ENCODE measurements at regions not wholly inside any gene's neighbourhood (a gene's known extent, or its start where the extent isn't known, plus 50 kb on each side); places are given as distances from the start of the nearest gene placed in this dataset.
A peak's percentile ranks its signal among the peaks of the same experiment; 100 is the strongest.
"Not testable (repeated sequence)": the region's sequence is repeated elsewhere in the genome, so short reads cannot be mapped to it uniquely, and the experiment has no call there.

DNA sequence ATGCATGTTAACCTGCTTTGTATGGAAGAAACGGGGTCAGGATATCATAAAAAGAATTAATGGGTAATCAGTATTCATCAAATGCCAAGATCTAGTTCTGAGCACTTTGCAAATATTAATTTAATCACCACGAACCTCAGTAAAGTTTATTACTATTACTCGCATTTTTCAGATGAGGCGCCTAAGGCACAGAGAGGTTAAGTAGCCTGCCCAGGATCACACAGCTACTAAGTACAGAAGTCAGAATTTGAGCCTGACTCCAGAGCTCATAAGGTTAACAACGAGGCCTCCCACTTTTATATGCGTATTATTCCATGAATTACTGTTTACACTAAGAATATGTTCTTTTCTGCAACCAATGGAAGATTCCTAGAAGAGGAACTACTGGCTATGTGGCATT is 109.6 kb upstream of the KLF13 start:
- Histone ChIP-seq H3K9me3 (replicated peaks) (no peaks in the 10 kb centered on the region), H3K4me3 (no peak overlapping the region), H3K27ac (no peak overlapping the region), H3K36me3 (no peaks in the 10 kb centered on the region), H3K4me1 (replicated peaks) (peaks cover 18% of the 10 kb centered on the region), H3K27me3 (replicated peaks) (no peaks in the 10 kb centered on the region)
- no peak for DNase-seq (ENCODE audit: low read depth in 1 of 2, low spot score in 2 of 2)

DNA sequence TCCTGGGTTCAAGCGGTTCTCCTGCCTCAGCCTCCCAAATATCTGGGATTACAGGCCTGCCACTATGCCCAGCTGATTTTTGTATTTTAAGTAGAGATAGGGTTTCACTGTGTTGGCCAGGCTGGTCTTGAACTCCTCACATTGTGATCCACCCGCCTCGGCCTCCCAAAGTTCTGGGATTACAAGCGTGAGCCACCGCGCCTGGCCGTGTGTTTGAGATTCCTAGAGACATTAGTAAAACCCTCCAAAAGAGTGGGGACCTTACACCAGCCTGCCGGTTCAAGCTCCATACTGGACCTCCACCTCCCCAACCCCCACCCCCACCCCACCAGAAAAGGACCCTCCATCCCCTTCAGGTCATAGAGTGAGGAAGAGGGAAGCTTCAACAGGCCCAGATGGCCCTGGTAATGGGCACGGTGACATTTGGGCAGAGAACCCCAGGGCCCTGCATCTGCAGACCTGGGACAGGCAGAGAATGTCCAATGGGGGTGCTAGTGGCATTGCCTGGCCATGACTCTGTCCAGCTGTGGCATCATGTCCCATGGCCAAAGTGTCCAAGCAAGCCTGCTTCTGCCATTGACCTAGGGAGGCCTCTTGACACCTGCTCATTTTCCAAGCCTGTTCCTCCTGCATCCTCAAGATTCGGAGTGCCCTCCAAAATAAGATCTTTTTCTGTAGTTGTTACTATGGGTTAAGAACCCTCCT is 108.9 kb upstream of the KLF13 start:
- no peak overlapping the region for H3K4me3 ChIP-seq
- H3K27ac ChIP-seq: no peak overlapping the region
- H3K9me3 ChIP-seq (replicated peaks): no peaks in the 10 kb centered on the region
- no peak for DNase-seq (ENCODE audit: low read depth in 1 of 2, low spot score in 2 of 2)
- no peaks in the 10 kb centered on the region for H3K36me3 ChIP-seq
- peaks cover 19% of the 10 kb centered on the region for H3K4me1 ChIP-seq (replicated peaks)
- H3K27me3 ChIP-seq (replicated peaks): no peaks in the 10 kb centered on the region

DNA sequence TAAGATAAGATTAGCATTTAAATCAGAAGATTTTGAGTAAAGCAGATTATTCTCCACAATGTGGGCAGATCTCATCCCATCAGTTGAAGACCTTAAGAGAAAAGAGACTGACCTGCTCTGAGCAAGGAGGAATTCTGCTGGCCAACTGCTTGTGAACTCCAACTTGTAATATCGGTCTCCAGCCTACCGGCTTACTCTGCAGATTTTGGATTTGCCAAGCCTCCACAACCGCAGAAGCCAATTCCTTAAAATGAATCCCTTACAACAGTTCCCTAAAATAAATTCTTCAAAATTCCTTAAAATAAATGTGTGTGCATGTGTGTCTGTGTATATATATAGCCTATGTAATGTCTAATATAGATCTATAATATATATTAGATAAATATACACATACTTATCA is 107.4 kb upstream of the KLF13 start:
- no peak for DNase-seq (ENCODE audit: low read depth in 1 of 2, low spot score in 2 of 2)
- Histone ChIP-seq H3K9me3 (replicated peaks) (no peaks in the 10 kb centered on the region), H3K4me3 (no peak overlapping the region), H3K27me3 (replicated peaks) (no peaks in the 10 kb centered on the region), H3K4me1 (replicated peaks) (peaks cover 34% of the 10 kb centered on the region), H3K36me3 (no peaks in the 10 kb centered on the region), H3K27ac (no peak overlapping the region)

DNA sequence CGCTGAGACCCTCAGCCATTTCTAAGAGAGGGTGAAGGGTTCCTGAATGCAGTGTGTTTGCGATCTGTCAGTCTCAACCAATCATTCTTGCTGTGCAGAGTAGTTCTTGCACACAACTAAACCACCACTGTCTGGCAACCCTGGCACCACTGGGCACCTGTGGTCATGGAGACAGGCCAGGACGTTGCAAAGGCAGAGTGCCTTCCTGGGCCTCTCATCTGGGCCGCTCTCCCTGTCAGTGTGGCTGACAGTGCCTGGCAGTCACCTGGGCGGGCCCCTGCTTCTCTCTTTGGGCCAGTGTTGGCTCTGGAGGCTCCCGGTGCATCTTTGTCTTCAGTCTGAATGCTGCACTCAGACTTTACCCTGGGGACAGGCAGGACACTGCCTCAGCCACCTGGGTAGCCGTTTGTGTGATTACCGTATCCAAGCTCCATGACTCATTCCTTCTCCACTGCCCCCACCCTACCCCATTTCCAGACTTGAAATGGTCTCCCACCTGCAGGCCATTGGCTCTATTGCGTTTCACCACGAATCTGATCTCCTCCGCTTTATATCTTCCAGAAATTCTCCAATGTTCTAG is 104.6 kb upstream of the KLF13 start:
- Histone ChIP-seq H3K4me3 (no peak overlapping the region), H3K4me1 (replicated peaks) (peaks cover 24% of the 10 kb centered on the region), H3K27me3 (replicated peaks) (no peaks in the 10 kb centered on the region), H3K9me3 (replicated peaks) (0 out of 2 replicates have a peak, but pooled peaks cover 4% of the 10 kb centered on the region), H3K36me3 (no peaks in the 10 kb centered on the region), H3K27ac (no peak overlapping the region)
- no peak for DNase-seq (ENCODE audit: low read depth in 1 of 2, low spot score in 2 of 2)

DNA sequence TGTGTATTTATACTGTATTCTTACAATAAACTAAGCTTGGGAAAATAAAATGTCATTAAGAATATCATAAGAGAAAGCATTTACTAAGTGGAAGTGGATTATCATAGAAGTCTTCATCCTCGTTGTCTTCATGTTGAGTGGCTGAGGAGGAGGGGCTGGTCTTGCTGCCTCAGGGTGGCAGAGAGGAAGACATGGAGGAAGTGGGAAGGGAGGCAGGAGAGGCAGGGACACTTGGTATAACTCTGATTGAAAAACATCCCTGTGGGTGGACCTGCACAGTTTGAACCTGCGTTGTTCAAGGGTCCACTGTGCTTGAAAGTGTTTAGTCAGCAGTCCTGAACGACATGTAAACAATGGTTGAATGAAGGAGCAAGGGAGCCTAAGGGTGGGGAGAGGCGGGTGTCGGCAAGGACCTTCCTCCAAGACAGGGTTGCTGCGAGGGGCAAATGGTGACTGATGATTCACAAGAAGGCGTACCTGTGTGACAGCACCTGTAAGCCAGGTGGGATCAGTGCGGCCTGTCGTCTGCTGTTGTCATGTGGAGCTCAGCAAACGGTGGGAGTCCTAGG is 103.8 kb upstream of the KLF13 start:
- peaks cover 24% of the 10 kb centered on the region for H3K4me1 ChIP-seq (replicated peaks)
- no peak overlapping the region for H3K4me3 ChIP-seq

DNA sequence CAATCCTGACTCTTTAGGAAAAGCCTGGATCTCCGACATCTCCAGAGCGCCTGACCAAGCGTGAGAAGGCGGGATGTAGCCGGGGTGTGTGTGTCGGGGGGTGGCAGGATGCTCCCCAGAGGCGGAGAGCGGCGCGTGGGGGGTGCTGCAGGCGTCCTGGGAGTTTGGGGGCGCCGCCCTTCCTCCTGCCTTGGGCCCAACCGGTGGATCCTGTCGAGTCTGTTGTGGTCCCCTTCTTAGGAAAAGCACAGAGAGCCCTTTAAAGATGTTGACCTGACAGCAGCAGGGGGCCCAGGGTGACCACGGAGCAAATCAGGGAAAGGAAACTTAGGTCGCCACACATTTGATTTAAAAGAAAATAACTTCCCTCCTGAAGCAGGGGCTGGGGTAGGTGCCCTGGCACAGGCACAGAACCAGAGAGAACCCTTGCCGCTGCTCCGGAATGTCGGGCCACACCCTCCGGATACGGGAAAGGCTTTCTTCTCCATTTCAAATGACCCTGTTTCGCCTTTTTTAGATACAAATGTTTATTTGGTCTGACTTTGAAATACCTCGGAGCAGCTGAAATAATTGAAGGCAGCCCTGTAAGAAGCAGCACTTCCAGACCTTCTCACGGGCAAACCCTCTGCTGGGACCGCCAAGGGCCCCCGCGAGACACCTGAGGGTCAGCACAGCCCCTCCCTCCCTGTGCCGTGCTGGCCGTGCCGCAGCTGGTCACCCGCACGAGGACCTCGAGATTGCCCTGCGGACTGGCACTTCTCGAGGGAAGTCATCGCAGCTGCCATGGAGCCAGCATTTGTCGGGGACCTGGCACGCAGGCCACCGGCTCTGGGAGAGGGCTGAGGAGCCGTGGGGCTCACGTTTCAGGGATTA is 102.9 kb upstream of the KLF13 start:
- Histone ChIP-seq H3K9me3 (replicated peaks) (0 out of 2 replicates have a peak, but pooled peaks cover 4% of the 10 kb centered on the region), H3K27me3 (replicated peaks) (no peaks in the 10 kb centered on the region), H3K4me1 (replicated peaks) (peaks cover 24% of the 10 kb centered on the region), H3K36me3 (no peaks in the 10 kb centered on the region), H3K4me3 (peak overlapping the region; percentile 15), H3K27ac (no peak overlapping the region)
- peak in 1 of 2 experiments; percentile 51 for DNase-seq (ENCODE audit: low read depth in 1 of 2, low spot score in 2 of 2)

More for the DNA sequence above, 103.8 kb upstream of the KLF13 start:
- DNase-seq (ENCODE audit: low read depth in 1 of 2, low spot score in 2 of 2): no peak
- H3K36me3 ChIP-seq: no peaks in the 10 kb centered on the region
- no peaks in the 10 kb centered on the region for H3K27me3 ChIP-seq (replicated peaks)
- H3K9me3 ChIP-seq (replicated peaks): 0 out of 2 replicates have a peak, but pooled peaks cover 4% of the 10 kb centered on the region
- no peak overlapping the region for H3K27ac ChIP-seq

DNA sequence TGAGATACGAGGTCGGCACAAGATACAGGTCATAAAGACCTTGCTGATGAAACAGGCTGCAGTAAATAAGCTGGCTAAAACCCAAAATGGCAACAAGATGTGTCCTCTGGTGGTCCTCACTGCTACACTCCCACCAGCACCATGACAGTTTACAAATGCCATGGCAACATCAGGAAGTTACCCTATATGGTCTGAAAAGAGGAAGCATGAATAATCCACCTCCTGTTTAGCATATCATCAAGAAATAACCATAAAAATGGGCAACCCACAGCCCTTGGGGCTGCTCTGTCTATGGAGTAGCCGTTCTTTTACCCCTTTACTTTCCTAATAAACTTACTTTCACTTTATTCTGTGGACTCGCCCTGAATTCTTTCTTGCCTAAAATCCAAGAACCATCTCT is 102.0 kb upstream of the KLF13 start:
- not testable (repeated sequence) for H3K36me3 ChIP-seq; H3K4me3 ChIP-seq; H3K9me3 ChIP-seq (replicated peaks); DNase-seq (ENCODE audit: low read depth in 1 of 2, low spot score in 2 of 2); H3K27ac ChIP-seq; H3K27me3 ChIP-seq (replicated peaks)
- peaks cover 24% of the 10 kb centered on the region for H3K4me1 ChIP-seq (replicated peaks)

DNA sequence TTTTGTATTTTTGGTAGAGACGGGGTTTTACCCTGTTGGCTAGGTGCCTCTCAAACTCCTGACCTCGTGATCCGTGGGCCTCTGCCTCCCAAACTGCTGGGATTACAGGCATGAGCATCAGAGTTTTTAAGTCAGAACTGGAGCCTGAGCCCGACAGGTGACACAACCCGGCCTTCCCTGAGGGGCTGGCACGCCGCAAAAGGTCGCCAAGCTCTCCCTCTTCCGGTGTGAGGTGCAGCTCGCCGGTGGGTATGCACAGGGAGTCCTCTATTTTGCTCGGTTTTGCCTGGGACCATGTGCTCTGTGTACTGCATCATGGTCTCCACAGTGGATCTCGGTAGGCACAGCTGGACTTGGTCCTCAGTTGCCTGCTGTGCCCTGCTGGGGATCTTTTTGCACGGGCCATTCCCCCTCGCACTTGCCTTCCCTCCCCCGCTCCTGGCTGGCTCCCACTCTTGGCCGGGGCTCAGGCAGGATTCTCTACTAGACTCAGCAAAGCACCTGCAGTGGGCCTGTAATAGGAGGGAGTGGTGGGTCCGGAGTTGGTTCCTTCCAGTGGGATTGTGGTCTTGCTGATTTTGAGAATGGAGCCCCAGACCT is 101.2 kb upstream of the KLF13 start:
- Histone ChIP-seq H3K4me3 (no peak overlapping the region), H3K9me3 (replicated peaks) (0 out of 2 replicates have a peak, but pooled peaks cover 4% of the 10 kb centered on the region), H3K27ac (no peak overlapping the region)

DNA sequence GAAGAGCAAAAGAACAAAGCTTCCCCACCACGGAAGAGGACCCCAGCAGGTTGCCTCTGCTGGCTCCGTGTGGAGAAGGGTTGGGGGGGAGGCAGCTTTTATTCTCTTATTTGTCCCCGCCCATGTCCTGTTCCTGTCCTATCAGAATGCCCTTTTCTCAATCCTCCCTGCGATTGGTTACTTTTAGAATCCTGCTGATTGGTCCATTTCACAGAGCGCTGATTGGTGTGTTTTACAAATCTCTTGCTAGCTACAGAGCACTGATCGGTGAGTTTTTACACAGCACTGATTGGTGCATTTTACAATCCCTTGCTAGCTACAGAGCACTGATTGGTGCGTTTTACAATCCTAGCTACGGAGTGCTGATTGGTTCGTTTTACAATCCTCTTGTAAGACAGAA is 100.6 kb upstream of the KLF13 start:
- Histone ChIP-seq H3K9me3 (replicated peaks) (0 out of 2 replicates have a peak, but pooled peaks cover 4% of the 10 kb centered on the region), H3K27me3 (replicated peaks) (no peaks in the 10 kb centered on the region), H3K4me1 (replicated peaks) (peaks cover 24% of the 10 kb centered on the region), H3K36me3 (no peaks in the 10 kb centered on the region), H3K27ac (no peak overlapping the region), H3K4me3 (no peak overlapping the region)
- DNase-seq (ENCODE audit: low read depth in 1 of 2, low spot score in 2 of 2): no peak

More for the DNA sequence above, 101.2 kb upstream of the KLF13 start:
- H3K36me3 ChIP-seq: no peaks in the 10 kb centered on the region
- H3K27me3 ChIP-seq (replicated peaks): no peaks in the 10 kb centered on the region
- H3K4me1 ChIP-seq (replicated peaks): peaks cover 24% of the 10 kb centered on the region
- DNase-seq (ENCODE audit: low read depth in 1 of 2, low spot score in 2 of 2): no peak

DNA sequence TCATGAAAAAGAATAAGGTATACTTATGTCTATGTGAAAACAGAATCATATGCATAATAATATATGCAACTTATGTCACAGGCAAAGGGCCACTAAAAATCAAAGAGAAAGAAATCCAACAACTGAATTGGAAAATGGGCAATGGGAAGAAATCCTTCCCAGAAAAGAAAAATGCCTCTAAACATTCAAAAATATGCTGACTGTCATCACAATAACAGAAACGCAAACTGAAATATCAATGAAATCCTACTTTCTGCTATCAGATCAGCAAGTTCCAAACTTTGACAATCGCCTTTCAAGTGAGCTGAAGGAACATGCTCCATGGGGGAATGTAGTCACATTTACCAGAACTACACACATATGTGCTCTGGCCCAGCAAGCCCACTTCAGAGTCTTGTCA is 99.4 kb upstream of the KLF13 start:
- no peaks in the 10 kb centered on the region for H3K36me3 ChIP-seq
- no peak overlapping the region for H3K4me3 ChIP-seq
- H3K27ac ChIP-seq: no peak overlapping the region
- peaks cover 24% of the 10 kb centered on the region for H3K4me1 ChIP-seq (replicated peaks)
- H3K27me3 ChIP-seq (replicated peaks): no peaks in the 10 kb centered on the region
- 0 out of 2 replicates have a peak, but pooled peaks cover 4% of the 10 kb centered on the region for H3K9me3 ChIP-seq (replicated peaks)
- DNase-seq (ENCODE audit: low read depth in 1 of 2, low spot score in 2 of 2): no peak

DNA sequence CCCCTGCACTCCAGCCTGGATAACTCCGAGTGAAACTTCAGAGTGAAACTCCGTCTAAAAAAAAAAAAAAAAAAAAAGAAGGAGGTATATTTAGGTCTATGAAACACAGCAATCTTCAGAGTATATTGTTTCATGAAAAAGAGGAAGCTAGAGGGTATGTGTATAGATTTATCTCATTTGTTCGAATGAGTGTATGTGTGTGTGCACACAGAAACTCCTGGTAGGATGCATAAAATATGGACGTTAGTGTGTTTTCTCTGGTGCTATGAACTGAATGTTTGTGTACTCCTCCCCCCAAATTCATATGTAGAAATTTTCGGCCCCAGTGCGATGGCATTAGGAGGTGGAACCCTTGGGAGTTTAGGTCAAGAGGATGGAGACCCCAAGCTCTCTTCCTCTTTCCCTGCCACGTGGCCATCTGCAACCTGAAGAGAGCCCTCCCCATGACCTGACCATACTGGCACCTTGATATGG is 98.6 kb upstream of the KLF13 start:
- Histone ChIP-seq H3K27ac (no peak overlapping the region), H3K9me3 (replicated peaks) (0 out of 2 replicates have a peak, but pooled peaks cover 4% of the 10 kb centered on the region), H3K4me1 (replicated peaks) (peaks cover 19% of the 10 kb centered on the region), H3K27me3 (replicated peaks) (no peaks in the 10 kb centered on the region), H3K36me3 (no peaks in the 10 kb centered on the region), H3K4me3 (no peak overlapping the region)
- DNase-seq (ENCODE audit: low read depth in 1 of 2, low spot score in 2 of 2): no peak

DNA sequence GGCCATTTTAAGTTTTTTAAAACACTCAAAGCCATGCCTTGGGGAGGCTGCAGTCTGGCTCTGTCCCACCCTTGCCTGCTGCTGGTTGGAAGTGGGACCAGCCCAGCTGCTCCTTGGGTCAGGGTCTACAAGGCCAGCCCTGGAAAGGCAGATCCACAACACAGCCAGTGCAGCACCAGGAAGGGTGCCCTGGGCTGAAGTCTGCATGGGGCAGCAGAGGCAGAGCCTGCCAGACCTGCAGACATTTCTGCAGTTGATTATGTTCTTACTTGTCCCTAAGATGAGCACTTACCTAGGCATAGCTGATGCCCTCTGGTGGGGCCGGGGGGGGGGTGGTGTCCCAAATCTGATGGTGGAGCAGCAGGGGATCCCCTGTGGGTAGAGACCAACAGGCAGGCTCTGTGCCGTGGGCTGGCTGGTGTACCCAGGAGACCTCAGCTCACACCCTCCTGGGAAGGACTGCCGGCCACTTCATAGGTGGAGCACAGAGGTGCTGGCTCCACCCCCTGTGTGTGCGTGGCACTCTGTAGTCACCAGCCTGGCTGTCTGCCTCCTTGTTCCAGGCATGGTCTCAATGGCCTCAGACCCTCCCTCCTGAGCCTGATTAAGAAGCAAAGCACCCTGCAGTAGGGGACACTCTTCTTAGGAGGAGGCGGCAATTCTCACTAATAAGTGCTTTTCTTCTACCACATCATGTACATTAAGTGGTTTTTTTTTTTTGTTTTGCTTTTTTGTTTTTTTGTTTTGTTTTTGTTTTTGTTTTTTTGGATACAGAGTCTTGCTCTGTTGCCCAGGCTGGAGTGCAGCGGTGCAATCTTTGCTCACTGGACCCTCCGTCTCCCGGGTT is 97.4 kb upstream of the KLF13 start:
- no peak overlapping the region for H3K4me3 ChIP-seq
- H3K36me3 ChIP-seq: no peaks in the 10 kb centered on the region
- no peaks in the 10 kb centered on the region for H3K27me3 ChIP-seq (replicated peaks)
- no peak for DNase-seq (ENCODE audit: low read depth in 1 of 2, low spot score in 2 of 2)
- H3K9me3 ChIP-seq (replicated peaks): 0 out of 2 replicates have a peak, but pooled peaks cover 4% of the 10 kb centered on the region
- H3K4me1 ChIP-seq (replicated peaks): peaks cover 8% of the 10 kb centered on the region
- H3K27ac ChIP-seq: no peak overlapping the region

Measured in SJSA1 (cell line).